ENCODE measurements at regions not wholly inside any gene's neighbourhood (a gene's known extent, or its start where the extent isn't known, plus 50 kb on each side); places are given as distances from the start of the nearest gene placed in this dataset.
"Not testable (repeated sequence)": the region's sequence is repeated elsewhere in the genome, so short reads cannot be mapped to it uniquely, and the experiment has no call there.

- DNase-seq, result no peak
These were observed 563.3 kb upstream of the SYNCRIP start for GRCh38 chr6:86205980-86206379.

DNA sequence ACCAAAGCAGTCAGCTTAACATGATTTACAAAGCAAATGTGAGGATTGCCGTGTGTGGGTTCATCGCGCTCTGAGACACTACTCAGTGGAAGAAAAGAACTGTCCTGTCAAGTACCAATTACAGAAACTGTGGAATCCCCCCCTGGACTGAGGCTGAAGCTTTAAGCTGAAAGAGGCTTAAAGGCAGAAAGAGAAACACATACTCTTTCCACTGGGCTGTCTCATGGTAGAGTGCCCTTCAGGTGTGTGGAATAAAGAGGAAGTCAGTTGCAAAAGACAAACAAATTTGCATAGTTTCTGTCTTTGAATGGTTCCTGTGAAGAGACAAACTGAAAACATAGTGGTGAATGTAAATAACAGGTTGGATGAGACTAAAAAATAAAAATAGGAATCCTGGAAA lies 560.4 kb upstream of the SYNCRIP start:
- DNase-seq, result no peak

- no peak for DNase-seq
These were observed 551.1 kb upstream of the SYNCRIP start for GRCh38 chr6:86193821-86194220.

DNA sequence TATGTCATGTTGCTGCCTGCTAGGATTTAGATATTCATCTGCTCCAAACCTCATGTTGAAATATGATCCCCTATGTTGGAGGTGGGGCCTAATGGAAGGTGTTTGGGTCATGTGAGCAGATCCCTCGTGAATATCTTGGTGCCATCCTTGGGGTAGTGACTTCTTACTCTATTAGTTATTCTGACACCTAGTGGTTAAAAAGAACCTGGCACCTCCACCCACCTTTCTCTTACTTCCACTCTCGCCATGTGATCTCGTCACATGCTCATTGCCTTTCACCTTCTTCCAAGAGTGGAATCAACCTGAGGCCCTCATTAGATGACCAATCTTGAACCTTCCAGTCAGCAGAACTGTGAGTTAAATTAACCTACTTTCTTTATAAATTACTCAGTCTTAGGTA lies 549.4 kb upstream of the SYNCRIP start:
- DNase-seq, result no peak

- DNase-seq, result not testable (repeated sequence)
These were observed 532.5 kb upstream of the SYNCRIP start for GRCh38 chr6:86175149-86175548.

- no peak for DNase-seq
These were observed 512.2 kb upstream of the SYNCRIP start for GRCh38 chr6:86154852-86155251.

- DNase-seq, result no peak
These were observed 510.8 kb upstream of the SYNCRIP start for GRCh38 chr6:86153521-86153920.

DNA sequence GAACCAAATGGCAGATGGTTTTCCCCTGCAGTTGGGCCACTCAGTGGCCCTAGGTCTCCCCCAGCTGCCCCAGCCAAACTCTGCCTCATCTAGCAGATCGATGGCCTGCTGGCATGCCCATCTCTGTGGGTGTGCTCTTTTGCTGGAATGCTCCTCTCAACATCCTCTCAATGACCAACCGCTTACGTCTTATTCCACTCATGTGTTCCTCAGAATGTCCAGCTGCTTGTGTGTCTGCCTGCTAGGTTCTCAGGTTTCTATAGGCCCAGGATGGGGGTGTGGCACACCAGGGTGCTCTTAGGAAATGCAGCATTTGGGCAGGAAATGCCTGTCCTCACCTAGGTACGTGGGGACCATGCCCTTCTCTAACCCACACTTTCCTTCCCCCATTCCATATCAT lies 509.9 kb upstream of the SYNCRIP start:
- no peak for DNase-seq

- DNase-seq, result no peak
These were observed 505.9 kb upstream of the SYNCRIP start for GRCh38 chr6:86148586-86148985.

DNA sequence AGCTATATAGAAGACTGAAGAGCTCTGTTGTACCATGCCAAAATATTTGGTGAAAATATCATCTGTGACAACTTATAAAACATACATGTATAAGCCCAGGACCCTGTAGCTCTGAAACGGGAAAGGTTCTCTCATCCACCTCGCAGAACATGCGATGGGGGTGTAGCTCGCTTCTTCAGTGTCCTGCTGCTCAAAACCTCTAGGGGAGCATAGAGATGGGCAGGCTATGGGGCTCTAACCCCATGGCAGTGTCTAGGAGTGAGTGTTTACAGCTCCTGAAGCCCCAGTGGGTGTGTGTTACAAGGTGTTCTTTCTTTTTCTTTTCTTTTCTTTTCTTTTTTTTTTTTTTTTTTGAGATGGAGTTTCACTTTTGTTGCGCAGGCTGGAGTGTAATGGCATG lies 505.2 kb upstream of the SYNCRIP start:
- no peak for DNase-seq

DNA sequence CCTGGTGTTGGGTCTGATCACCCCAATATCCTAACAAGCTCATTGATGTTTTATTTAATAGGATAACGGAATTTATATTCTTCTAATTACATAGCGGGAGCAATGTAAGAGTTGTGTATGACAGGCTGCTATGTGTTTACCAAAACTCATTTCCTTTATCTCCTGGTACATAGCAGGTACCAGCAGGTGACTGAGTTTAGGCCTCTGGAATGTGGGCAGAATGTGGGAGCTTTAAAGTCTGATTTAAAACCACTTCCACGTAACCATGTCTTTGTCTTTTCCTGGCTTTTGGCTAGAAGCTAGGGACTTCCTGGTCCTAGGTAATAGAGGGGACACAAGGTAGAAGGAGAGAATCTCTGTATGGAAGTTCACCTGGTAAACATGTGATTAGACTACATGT lies 504.6 kb upstream of the SYNCRIP start:
- DNase-seq, result no peak

DNA sequence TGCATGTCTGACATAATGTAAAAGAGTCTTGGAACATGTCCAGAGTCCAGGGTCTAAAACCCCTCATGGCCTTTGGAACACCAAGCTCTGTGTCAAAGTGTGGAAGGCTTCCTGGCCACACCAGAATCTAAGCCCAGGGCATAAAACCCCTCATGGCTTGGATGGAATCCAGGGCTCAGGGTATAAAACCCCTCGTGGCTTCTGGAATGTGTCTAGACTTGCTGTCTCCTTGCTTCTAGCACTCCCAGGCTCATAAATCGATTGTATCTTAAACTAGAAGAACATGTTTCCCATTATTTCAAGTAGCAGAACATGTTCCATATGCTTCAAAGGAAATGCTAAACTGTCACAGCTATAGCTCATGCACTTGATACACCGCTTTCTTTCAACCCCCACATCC lies 504.1 kb upstream of the SYNCRIP start:
- DNase-seq, result not testable (repeated sequence)

DNA sequence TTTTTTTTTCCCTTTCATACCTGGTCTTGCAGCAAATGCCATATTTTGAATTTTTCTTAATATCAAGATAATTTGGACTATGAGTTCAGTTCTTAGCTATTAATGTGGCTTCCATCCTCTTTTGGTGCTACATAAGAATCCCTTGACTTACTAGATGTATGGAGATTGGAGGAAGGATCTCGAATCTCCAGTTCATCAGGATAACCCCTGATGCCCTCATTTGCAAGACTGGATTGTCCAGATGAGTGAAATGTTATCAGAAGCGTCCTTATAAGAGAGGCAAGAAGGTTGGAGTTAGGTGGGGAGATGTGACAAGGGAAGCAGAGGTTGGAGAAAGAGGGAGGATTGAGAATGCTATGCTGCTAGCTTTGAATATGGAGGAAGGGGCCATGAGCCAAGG lies 499.6 kb upstream of the SYNCRIP start:
- no peak for DNase-seq

DNA sequence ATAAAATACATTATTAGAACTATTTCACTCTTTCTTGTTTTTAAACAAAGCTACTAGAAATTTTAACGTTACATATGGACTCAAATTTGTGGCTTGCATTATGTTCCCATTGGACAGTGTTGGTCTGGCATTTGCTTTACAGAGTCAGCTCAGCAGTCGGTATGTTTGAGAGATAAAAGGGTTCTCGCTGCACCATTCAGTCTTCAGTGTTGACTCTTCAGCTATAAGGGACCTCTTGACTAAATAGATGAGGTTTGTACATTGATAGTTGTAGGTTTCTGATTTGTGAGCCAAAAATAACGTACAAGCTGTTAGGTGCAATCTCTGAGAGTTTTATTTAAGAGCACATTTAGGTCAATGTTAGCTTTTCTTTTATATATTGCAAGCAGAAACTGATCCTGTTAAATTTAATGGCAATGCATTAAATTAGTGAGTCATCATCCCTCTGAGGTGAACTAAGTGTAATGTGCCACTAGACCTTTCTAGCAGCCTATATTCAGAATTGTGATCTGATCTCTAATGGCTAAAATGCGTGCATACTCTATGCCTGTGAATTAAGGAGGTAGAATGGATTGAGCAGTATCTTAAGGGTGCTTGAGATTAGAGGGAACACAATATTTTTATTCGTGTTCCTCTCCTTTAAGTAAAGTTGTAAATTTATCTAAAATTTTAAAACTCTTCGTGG lies 485.6 kb upstream of the SYNCRIP start:
- no peak for DNase-seq

DNA sequence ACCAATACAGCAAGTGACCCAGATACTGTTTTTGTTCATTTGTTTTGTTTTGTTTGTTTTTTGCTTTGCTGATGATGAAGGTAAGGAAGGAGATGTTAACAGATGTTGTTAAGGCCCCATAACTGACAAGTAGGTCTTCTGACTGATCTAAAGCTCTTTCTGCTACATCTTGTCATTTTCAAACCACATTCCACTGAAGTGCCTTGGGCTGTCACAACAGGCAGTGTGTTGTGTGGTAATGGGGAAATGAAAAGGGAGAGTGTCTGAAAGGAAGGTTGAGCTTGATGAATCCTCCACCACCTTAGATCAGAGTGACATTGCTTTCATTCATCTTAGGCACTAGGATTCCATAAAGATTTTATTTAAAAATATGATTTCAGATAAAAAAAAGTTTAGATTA lies 479.4 kb upstream of the SYNCRIP start:
- no peak for DNase-seq

- DNase-seq, result no peak
These were observed 475.6 kb upstream of the SYNCRIP start for GRCh38 chr6:86118271-86118670.

- no peak for DNase-seq
These were observed 465.3 kb upstream of the SYNCRIP start for GRCh38 chr6:86107985-86108384.

- no peak for DNase-seq
These were observed 445.3 kb upstream of the SYNCRIP start for GRCh38 chr6:86087954-86088353.

GRCh38 chr6:86079938-86080337 lies 437.3 kb upstream of the SYNCRIP start:
- DNase-seq, result no peak

GRCh38 chr6:86070151-86070550 lies 427.5 kb upstream of the SYNCRIP start:
- no peak for DNase-seq

GRCh38 chr6:86065002-86065401 lies 422.3 kb upstream of the SYNCRIP start:
- not testable (repeated sequence) for DNase-seq

DNA sequence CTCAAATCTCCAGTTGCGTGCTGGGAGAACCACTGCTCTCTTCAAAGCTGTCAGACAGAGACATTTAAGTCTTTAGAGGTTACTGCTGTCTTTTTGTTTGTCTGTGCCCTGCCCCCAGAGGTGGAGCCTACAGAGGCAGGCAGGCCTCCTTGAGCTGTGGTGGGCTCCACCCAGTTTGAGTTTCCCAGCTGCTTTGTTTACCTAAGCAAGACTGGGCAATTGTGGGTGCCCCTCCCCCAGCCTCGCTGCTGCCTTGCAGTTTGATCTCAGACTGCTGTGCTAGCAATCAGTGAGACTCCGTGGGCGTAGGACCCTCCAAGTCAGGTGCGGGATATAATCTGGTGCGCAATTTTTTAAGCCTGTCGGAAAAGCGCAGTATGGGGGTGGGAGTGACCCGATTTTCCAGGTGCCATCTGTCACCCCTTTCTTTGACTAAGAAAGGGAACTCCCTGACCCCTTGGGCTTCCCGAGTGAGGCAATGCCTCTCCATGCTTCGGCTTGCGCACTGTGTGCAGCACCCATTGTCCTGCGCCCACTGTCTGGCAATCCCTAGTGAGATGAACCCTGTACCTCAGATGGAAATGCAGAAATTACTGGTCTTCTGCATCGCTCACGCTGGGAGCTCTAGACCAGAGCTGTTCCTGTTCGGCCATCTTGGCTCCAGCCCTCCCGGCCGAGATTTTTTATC lies 414.8 kb upstream of the SYNCRIP start:
- DNase-seq, result not testable (repeated sequence)

DNA sequence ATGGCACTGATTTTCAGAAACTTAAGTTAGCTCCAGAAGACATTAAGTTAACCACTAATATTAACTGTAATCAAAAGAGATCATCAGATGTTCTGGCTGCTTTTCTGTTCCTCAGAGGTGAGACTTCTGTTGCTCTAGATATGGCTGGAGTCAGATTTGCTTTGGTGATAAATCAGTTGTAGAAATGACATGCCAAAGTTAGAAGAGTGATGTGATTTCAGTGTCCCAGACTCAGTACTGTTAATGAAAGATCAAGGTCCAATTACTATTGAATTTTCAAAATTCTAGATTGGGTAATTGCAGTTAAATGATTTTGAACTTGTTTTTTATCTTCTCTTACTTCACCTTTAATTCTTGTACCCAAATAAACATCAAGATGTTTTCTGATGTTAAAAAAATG lies 402.4 kb upstream of the SYNCRIP start:
- no peak for DNase-seq

DNA sequence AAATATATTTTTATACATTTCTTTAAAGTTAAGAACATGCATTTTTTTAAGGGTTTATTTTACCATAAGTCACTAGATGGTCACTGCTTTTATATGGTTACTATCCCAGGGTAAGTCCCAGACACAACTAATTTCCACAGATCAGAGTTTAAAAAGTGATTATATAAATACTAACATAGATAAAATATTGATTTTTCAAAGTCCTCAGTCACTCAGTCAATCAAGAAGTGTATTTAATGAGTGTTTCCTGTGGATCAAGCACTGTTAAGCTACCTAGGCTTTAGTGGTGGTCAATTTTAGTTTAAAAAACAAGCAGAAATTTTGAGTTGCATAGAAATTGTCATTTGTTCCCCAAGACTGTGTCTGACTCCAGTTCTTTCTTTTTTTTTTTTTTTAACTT lies 399.5 kb upstream of the SYNCRIP start:
- no peak for DNase-seq

DNA sequence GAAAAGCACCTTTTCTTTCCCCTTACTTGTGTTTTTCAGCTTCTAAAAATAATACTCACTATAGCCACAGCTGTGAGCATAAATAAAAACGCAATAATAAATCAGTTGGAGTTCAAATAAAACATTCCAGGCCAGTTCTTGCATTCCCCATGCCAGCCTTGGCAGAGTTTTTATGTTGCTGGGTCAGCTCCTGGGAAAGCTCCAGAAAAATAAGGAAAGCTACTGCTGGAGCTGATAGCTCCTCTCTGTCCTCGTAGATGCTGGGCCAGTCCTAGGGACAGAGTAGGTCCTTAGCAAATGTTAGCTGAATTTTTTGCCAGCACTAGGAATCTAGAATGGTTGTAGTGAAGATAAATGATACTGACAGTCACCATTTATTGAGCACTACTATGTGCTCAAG lies 389.0 kb upstream of the SYNCRIP start:
- no peak for DNase-seq

Measured in NCI-H226 (cell line).